GM19372 (cell line): ENCODE measurements at regions not wholly inside any gene's neighbourhood (a gene's known extent, or its start where the extent isn't known, plus 50 kb on each side); places are given as distances from the start of the nearest gene placed in this dataset.
"Not testable (repeated sequence)": the region's sequence is repeated elsewhere in the genome, so short reads cannot be mapped to it uniquely, and the experiment has no call there.

Source experiments
- ATAC-seq: cut with Tn5 transposase; IDR thresholded peaks from one replicate; pipeline ENCODE4 v1.9.1; 2021; ENCODE audit warnings: mild to moderate bottlenecking, low read depth, moderate library complexity; ENCODE audit not compliant: unreplicated experiment

DNA sequence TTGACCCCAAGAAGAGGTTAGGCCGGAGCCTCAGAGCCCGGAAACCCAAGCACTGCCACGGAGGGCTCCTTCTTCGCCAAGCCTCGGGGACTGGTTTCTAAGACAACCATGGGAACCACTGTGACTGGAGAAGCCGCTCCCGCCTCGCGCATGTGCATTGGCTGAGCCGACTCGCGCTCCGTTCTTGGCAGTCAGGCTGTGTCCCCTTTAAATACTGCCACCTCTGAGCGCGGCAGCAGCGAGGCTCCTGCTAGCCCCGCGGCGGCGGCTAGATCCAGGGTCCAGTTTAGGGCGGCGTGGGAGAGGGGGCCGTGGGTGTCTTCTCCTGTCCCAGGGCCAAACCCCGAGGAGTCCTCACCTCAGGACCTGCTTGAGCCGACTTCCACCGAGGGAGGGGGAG is 457.1 kb upstream of the ZNG1F start:
- ATAC-seq: not testable (repeated sequence)

DNA sequence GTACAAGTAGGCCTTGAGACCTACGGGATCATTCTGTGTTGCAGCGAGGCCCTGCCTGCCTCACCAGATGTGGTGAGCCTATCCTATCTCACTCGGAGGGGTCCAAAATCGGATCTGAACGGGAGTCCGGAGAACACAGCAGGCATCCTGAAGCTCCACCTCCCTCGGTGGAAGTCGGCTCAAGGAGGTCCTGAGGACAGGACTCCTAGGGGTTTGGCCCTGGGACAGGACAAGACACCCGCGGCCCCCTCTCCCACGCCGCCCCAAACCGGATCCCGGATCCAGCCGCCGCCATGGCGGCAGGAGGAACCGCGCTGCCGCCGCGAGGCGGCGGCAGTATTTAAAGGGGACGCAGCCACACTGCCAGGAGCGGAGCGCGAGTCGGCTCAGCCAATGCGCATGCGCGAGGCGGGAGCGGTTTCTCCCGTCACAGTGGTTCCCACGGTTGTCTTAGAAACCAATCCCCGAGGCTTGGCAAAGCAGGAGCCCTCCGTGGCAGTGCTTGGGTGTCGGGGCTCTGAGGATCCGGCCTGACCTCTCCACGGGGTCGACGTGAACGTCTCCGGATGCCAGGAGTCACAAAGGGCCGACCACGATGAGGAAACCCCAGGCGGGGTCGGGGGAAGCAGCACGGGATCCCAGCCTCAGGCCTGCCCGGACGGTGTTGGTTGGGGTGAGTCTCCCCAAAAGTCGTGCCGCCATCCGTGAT is 454.6 kb upstream of the ZNG1F start:
- ATAC-seq: peak; percentile 88

DNA sequence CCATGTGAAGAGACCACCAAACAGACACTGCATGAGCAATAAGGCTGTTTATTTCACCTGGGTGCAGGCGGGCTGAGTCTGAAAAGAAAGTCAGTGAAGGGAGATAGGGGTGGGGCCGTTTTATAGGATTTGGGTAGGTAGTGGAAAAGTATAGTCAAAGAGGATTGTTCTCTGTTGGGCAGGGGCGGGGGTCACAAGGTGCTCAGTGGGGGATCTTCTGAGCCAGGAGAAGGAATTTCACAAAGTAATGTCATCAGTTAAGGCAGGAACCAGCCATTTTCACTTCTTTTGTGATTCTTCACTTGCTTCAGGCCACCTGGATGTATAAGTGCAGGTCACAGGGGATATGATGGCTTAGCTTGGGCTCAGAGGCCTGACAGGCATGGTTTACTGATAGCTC is 444.6 kb upstream of the ZNG1F start:
- ATAC-seq: not testable (repeated sequence)

DNA sequence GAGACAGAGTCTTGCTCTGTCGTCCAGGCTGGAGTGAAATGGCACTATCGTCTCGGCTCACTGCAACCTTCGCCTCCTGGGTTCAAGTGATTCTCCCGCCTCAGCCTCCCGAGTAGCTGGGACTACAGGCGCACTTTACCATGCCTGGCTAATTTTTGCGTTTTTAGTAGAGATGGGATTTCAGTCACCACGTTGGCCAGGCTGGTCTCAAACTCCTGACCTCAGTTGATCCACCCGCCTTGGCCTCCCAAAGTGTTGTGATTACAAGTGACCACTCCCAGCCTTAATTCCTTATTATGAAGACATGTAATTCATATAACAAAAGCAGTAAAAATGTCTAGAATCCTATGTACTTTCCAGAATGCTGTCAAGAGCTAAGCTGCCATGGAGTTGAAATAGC is 434.5 kb upstream of the ZNG1F start:
- ATAC-seq: not testable (repeated sequence)

DNA sequence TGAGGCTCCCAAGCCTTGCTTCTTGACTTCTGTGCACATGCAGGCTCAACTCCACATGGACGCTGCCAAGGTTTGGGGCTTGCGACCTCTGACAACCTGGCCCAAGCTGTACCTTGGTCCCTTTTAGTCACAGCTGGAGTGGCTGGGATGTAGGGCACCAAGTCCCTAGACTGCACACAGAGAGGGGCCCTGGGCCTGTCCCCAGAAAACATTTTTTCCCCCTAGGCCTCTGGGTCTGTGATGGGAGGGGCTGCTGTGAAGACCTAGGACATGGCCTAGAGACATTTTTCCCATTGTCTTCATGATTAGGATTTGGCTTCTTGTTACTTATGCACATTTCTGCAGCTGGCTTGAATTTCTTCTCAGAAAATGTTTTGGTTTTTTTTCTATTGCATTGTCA is 430.1 kb upstream of the ZNG1F start:
- ATAC-seq: not testable (repeated sequence)

DNA sequence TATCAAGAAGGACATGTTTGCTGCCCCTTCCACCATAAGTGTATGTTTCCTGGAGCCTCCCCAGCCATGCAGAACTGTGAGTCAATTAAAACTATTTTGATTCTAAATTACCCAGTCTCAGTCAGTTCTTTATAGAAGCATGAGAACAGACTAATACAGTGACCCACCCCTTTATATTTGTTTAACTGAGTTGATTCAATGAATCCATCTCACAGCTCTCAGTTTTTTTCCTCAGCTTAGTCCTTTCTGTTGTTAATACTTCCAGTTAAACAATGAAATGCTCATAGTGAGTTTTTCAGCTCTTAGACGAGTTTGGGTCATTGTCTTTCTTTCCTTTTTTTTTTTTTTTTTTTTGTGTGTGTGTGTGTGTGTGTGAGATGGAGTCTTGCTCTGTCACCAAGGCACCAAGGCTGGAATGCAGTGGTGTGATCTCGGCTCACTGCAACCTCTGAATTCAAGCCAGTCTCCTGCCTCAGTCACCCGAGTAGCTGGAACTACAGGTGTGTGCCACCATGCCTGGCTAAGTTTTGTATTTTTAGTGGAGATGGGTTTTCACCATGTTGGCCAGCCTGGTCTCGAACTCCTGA is 417.9 kb upstream of the ZNG1F start:
- not testable (repeated sequence) for ATAC-seq

DNA sequence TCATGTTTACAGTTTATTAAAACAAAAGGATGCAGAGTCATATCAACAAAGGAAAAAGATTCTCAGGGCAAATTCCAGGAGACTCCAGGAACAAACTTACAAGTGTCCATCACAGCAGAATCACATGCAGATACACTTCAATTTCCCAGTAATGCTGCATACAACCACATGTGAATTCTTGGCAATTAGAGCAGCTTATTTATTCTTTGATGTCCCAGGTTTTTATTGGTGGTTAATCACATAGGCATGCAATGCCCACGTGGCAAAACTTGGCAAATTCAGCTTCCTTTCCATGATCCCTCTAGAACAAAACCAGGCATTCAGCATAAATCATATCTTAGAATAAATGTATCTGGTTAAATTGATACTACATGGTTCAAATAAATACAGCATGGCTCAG is 376.5 kb upstream of the ZNG1F start:
- not testable (repeated sequence) for ATAC-seq
